ENCODE measurements at regions not wholly inside any gene's neighbourhood (a gene's known extent, or its start where the extent isn't known, plus 50 kb on each side); places are given as distances from the start of the nearest gene placed in this dataset.

- no peak for DNase-seq
Measured at GRCh38 chr2:16140771-16141640, 200.7 kb downstream of the MYCN start.

- DNase-seq = no peak
Measured at GRCh38 chr2:16139663-16140615, 199.6 kb downstream of the MYCN start.

- no peak for DNase-seq
Measured at GRCh38 chr2:16138811-16139662, 198.7 kb downstream of the MYCN start.

- DNase-seq = no peak
Measured at GRCh38 chr2:16137080-16137755, 196.9 kb downstream of the MYCN start.

- no peak for DNase-seq
Measured at GRCh38 chr2:16136461-16137035, 196.2 kb downstream of the MYCN start.

- DNase-seq = no peak
Measured at GRCh38 chr2:16135913-16136310, 195.6 kb downstream of the MYCN start.

- DNase-seq = no peak
Measured at GRCh38 chr2:16135196-16135912, 195.0 kb downstream of the MYCN start.

- DNase-seq = no peak
Measured at GRCh38 chr2:16134436-16135165, 194.3 kb downstream of the MYCN start.

GRCh38 chr2:16130906-16131400, 190.6 kb downstream of the MYCN start:
- no peak for DNase-seq

- no peak for DNase-seq
Measured at GRCh38 chr2:16130541-16130880, 190.2 kb downstream of the MYCN start.

- no peak for DNase-seq
Measured at GRCh38 chr2:16129716-16130540, 189.6 kb downstream of the MYCN start.

- no peak for DNase-seq
Measured at GRCh38 chr2:16128746-16129610, 188.6 kb downstream of the MYCN start.

GRCh38 chr2:16127958-16128357, 187.6 kb downstream of the MYCN start:
- DNase-seq = no peak

- DNase-seq = no peak
Measured at GRCh38 chr2:16127276-16127940, 187.1 kb downstream of the MYCN start.

- no peak for DNase-seq
Measured at GRCh38 chr2:16126517-16127275, 186.3 kb downstream of the MYCN start.

GRCh38 chr2:16125614-16126516, 185.5 kb downstream of the MYCN start:
- DNase-seq = no peak

All from GOT3 (cell line).